Ishikawa (cell line): ENCODE measurements at regions not wholly inside any gene's neighbourhood (a gene's known extent, or its start where the extent isn't known, plus 50 kb on each side); places are given as distances from the start of the nearest gene placed in this dataset.

ENCODE experiments used
- CEBPB ChIP-seq: IDR thresholded peaks from 2 replicates; pipeline ENCODE4 v1.6.1; 2012
- CREB1 ChIP-seq: IDR thresholded peaks from 2 replicates; pipeline ENCODE4 v1.6.1; 2012; ENCODE audit warnings: low read depth
- EGR1 ChIP-seq: IDR thresholded peaks from 2 replicates; pipeline ENCODE4 v1.6.1; 2012
- EP300 ChIP-seq: IDR thresholded peaks from 2 replicates; pipeline ENCODE4 v1.6.1; 2012; ENCODE audit warnings: borderline replicate concordance
- FOXM1 ChIP-seq: IDR thresholded peaks from 2 replicates; pipeline ENCODE4 v1.6.1; 2012; ENCODE audit warnings: low read depth, borderline replicate concordance
- MAX ChIP-seq: IDR thresholded peaks from 2 replicates; pipeline ENCODE4 v1.6.1; 2012
- NFIC ChIP-seq: IDR thresholded peaks from 2 replicates; pipeline ENCODE4 v1.6.1; 2012
- RAD21 ChIP-seq: IDR thresholded peaks from 2 replicates; pipeline ENCODE4 v1.6.1; 2012; ENCODE audit warnings: low read depth
- REST ChIP-seq: IDR thresholded peaks from 2 replicates; pipeline ENCODE4 v1.6.1; 2012; ENCODE audit warnings: low read depth, mild to moderate bottlenecking
- TAF1 ChIP-seq: IDR thresholded peaks from 2 replicates; pipeline ENCODE4 v1.6.1; 2012; ENCODE audit warnings: low read depth, mild to moderate bottlenecking
- TCF12 ChIP-seq: IDR thresholded peaks from 2 replicates; pipeline ENCODE4 v1.6.1; 2012; ENCODE audit warnings: low read depth
- TEAD4 ChIP-seq: IDR thresholded peaks from 2 replicates; pipeline ENCODE4 v1.6.1; 2012
- USF1 ChIP-seq: IDR thresholded peaks from 2 replicates; pipeline ENCODE4 v1.6.1; 2012
- YY1 ChIP-seq: IDR thresholded peaks from 2 replicates; pipeline ENCODE4 v1.6.1; 2012; ENCODE audit warnings: low read depth
- ZBTB7A ChIP-seq: IDR thresholded peaks from 2 replicates; pipeline ENCODE4 v1.6.1; 2012; ENCODE audit warnings: low read depth

- no peak for TF ChIP-seq YY1
Measured at GRCh38 chr2:217410681-217410960, 550.8 kb upstream of the TNP1 start.

- TF ChIP-seq NFIC (no peak), MAX (no peak), YY1 (no peak), TEAD4 (no peak), FOXM1 (no peak), TAF1 (no peak), CEBPB (no peak), USF1 (no peak)
Measured at GRCh38 chr2:217409949-217410680, 550.3 kb upstream of the TNP1 start.

GRCh38 chr2:217407362-217407761 is 547.5 kb upstream of the TNP1 start:
- TF ChIP-seq TEAD4 (no peak), EGR1 (no peak)

- no peak for TF ChIP-seq REST
- TF ChIP-seq TEAD4 = no peak
- TF ChIP-seq YY1 = no peak
- TF ChIP-seq TAF1 = no peak
- no peak for TF ChIP-seq RAD21
- TF ChIP-seq TCF12 = no peak
- TF ChIP-seq CREB1 = no peak
- TF ChIP-seq NFIC = no peak
- TF ChIP-seq FOXM1 = no peak
- TF ChIP-seq EP300 = no peak
- no peak for TF ChIP-seq EGR1
- TF ChIP-seq ZBTB7A = no peak
- TF ChIP-seq CEBPB = no peak
- TF ChIP-seq MAX = no peak
- no peak for TF ChIP-seq USF1
Measured at GRCh38 chr2:217404236-217404760, 544.4 kb upstream of the TNP1 start.

GRCh38 chr2:217402761-217403383 is 543.0 kb upstream of the TNP1 start:
- TF ChIP-seq EP300 (no peak), ZBTB7A (no peak), NFIC (peak; percentile 68), FOXM1 (no peak), RAD21 (no peak), USF1 (no peak)

- no peak for TF ChIP-seq FOXM1
- TF ChIP-seq RAD21 = no peak
- no peak for TF ChIP-seq MAX
- no peak for TF ChIP-seq CREB1
- no peak for TF ChIP-seq ZBTB7A
- no peak for TF ChIP-seq TAF1
- no peak for TF ChIP-seq USF1
- no peak for TF ChIP-seq EGR1
- no peak for TF ChIP-seq NFIC
- TF ChIP-seq YY1 = no peak
- no peak for TF ChIP-seq TCF12
- no peak for TF ChIP-seq EP300
- no peak for TF ChIP-seq REST
- no peak for TF ChIP-seq TEAD4
- TF ChIP-seq CEBPB = no peak
Measured at GRCh38 chr2:217402144-217402543, 542.3 kb upstream of the TNP1 start.
